Omental fat pad (tissue), 3 donors: ENCODE measurements at regions not wholly inside any gene's neighbourhood (a gene's known extent, or its start where the extent isn't known, plus 50 kb on each side); places are given as distances from the start of the nearest gene placed in this dataset.

Experiments
- ATAC-seq: fragments of 150-250 bp; one replicate; pipeline ENCODE4 v1.9.1; 2016; ENCODE audit warnings: mild to moderate bottlenecking, moderate library complexity; ENCODE audit not compliant: low FRiP score
- DNase-seq: peaks from one replicate; pipeline ENCODE4 v3.0.0-alpha.2; 2019; ENCODE audit warnings: low spot score
- TF ChIP-seq, protein P1 (sequence below), 3 donors: fragments of 450-650 bp; IDR thresholded peaks; one replicate each; pipeline ENCODE4 v1.5.1; 2016 to 2017; ENCODE audit warnings: antibody characterized with exemption in 3 of 3, mild to moderate bottlenecking in 3 of 3, moderate library complexity in 2 of 3

DNA sequence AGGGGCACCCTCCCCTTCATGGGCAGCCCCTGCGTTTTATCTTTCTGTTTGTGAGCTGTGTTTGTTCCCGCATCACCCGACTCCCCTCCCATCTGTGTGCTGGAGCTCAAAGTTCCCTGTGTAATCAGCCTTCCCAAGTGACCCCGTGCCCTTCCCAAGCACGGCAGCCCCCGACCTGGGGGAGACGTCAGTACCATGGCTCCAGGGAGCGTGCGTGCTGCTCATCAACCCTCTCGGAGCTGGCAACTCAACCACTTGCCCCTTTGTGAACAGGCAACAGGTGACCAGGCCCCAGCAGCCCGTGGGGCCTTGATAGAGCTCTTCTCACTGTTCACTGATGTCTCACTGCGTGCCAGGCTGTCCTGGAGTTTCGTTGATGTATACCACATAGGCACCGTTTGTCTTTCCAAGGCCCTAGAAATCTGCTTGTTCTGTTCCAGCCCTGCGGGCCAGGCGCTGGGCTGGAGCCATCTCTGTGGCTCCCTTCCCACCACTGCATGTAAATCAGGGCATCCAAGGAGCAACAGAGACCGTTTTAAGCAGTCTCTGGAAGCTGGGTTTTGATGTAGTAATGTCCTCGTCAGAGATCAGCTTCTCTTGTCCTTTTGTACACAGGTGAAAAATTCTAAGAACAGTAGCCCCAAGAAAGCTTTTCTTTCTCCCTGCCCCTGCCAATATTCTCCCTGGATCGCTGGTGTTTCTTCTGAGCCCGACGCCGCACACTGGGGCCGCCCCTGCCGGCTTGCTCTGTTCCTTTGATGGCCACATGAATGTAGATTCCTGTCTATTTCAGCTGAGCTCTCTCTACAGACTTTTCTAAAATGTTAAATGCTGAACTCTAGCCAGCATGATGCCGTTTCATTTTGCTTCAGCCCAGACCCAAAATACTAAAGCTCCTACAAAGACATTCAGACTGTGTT, 107.0 kb upstream of the PTPRM start:
- ATAC-seq (peak; percentile 23), DNase-seq (no peak)

DNA sequence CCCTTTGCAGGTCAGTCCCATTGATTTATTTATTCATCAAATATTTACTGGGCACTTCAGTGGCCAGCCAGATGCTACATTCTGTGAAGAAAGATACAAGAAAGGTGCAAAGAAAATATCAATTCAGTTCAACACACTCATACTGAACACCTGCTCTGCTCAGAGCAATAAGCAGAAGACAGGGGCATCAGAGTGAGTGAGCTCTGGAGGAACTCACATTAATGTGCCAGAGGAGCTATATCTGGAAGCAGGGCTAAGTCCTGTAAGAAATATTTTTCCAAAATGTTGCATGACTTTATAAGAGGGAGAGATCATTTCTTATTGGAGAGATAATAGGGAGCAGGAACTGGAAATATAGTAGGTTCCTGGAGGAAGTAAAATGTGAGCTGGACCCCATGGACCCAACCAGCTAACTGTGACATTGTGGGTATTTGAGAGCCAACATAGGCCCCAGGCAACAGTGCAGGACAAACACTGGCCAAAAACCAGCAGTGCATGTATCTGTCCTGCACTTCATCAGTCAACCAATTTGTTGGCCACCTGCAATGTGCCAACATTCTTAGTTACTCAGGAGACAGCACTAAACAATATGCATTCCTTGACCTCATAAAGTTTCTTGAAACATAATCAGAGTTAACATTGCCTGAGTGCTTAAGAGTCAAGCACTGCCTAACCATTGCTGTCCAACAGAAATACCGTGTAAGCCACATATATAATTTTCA, 102.7 kb upstream of the PTPRM start:
- ATAC-seq (no peak), DNase-seq (no peak)
- TF ChIP-seq, protein P1, sequence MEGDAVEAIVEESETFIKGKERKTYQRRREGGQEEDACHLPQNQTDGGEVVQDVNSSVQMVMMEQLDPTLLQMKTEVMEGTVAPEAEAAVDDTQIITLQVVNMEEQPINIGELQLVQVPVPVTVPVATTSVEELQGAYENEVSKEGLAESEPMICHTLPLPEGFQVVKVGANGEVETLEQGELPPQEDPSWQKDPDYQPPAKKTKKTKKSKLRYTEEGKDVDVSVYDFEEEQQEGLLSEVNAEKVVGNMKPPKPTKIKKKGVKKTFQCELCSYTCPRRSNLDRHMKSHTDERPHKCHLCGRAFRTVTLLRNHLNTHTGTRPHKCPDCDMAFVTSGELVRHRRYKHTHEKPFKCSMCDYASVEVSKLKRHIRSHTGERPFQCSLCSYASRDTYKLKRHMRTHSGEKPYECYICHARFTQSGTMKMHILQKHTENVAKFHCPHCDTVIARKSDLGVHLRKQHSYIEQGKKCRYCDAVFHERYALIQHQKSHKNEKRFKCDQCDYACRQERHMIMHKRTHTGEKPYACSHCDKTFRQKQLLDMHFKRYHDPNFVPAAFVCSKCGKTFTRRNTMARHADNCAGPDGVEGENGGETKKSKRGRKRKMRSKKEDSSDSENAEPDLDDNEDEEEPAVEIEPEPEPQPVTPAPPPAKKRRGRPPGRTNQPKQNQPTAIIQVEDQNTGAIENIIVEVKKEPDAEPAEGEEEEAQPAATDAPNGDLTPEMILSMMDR (IDR thresholded peaks at IDR 0.05) = no peak

More for the DNA sequence above, 107.0 kb upstream of the PTPRM start:
- TF ChIP-seq, protein P1 (IDR thresholded peaks at IDR 0.05) = no peak

DNA sequence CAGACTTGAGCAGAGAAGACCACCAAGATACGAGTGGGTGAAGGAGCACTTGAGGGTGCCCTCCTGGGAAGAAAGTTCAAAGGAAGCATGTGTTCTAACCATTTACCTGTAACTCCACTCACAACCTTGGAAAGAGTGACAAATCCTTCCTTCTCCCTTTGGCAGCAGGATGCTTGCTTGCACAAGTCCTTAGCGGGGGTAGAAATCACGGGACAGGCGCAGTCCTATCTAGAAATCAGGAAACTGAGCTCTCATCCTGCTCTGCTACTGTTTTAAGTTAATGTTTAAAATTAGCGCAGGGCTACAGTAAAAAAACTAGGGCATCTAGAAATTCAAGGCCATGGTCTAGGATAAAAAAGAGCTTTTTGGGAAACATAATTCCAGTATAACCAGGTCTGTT, 100.9 kb upstream of the PTPRM start:
- no peak for ATAC-seq
- TF ChIP-seq, protein P1 (IDR thresholded peaks at IDR 0.05) = no peak
- DNase-seq = no peak

DNA sequence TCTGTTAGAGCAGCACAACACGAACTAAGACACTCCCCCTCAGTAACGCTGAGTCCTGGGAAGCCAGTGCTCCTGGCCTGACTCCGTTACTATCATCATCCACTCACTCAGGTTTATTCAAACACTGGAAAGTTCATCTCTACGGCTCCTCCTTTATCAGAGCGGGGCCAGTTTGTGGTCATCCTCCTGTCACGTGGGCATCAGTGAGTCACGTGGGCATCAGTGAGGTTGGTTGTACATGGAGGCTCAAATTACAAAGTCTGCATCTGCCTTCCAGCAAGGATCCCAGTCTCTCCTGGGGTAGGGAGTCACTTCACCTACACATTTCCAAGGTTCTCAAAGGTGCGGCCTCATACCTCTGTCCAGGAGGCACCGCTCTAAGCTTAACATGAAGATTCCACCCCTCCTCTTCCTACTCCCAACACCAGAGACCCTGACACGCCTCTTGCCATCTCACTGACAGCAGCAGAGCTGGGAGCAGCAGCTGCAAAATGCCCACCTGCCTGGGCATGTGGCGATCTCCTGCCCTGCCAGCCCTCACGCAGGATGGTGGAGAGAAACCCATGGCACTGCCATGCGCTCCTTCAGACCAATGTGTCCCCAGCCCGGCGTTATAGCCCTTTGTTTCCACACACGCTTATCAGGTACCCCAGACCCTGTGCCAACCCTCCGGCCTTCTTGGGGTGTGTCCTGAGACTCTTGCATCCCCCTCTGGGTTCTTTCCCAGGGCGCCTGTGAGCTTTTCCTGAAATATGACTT, 99.2 kb upstream of the PTPRM start:
- TF ChIP-seq, protein P1 (IDR thresholded peaks at IDR 0.05) = no peak
- ATAC-seq = no peak
- DNase-seq = no peak

DNA sequence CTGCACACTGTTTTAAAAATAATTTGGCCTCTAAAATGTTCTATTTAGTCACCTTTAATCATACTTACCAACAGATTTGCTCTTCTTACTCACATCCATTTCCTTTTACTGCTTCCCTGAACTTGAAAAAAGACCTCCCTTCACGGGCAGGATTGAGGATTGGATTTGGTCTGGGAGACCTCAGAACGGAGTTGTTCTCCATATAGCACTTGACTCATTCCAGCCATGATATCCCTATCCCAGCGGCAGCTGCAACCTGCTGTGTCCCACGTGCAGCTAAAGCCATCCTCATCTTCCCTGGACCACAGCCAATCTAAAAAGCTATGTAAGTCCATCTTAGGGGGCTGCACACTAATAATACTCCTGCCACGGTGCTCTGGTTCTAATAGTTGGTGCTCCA, 97.0 kb upstream of the PTPRM start:
- TF ChIP-seq, protein P1 (IDR thresholded peaks at IDR 0.05) = no peak
- ATAC-seq = no peak
- DNase-seq = no peak

DNA sequence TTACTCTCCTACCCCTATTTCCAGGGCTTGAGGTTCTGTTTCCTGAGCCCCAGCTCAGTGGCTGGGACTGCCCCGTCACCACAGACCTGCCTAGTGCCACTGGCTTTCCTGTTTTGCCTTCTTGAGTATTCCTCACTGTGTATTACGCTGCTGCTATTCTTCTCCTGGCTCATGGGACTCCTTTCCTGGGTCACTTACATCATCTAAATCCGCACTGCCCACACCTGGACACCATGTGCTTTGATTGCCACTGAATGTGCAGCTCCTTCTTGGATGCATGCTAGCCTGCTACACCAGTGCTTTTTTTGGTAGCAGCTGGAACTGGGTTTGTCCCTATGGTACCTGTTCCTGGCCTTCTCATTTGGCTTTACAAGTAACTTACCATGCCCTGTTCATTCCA, 96.6 kb upstream of the PTPRM start:
- ATAC-seq (no peak), DNase-seq (no peak)
- TF ChIP-seq, protein P1 (IDR thresholded peaks at IDR 0.05) = no peak
